HG03039 (cell line): ENCODE measurements at regions not wholly inside any gene's neighbourhood (a gene's known extent, or its start where the extent isn't known, plus 50 kb on each side); places are given as distances from the start of the nearest gene placed in this dataset.

ENCODE experiments used
- ATAC-seq: cut with Tn5 transposase; IDR thresholded peaks from one replicate; pipeline ENCODE4 v1.9.1; 2021; ENCODE audit warnings: mild to moderate bottlenecking, moderate library complexity; ENCODE audit not compliant: unreplicated experiment

DNA sequence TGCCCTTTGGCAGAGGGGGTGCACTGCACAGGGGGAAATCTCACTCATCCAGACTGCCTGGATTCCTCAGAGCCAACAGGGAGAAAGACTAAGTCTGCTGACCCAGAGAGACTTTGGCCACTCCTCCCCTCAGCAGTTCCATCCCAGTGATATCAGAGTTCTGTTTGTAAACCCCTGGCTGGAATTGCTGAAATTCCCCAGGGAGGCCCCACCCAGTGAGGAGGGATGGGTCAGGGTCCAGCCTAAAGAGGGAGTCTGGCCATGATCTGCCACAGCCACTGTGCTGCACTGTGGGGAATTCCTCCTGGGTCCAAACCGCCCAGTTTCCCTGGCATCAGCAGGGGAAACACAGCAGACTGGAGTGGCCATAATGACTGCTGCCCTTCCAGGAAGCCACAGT lies 54.9 kb upstream of the USP15 start:
- no peak for ATAC-seq

DNA sequence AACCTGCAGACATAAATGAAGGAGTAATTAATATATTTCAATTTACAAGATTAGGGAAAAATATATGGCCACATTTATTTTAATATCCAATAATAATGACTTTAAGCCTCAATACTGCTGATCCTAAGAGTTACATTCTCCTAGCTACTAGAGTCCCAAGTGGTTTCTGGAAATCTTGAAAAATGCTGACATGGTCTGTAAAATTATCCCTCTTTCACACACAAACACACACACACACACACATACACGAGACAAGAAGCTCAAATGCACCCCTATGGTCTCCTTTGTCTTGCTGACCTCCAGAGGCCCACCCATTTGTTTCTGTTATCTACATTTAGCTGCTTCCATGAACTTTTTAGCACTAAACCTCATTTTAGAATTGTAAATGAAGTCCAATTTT lies 53.0 kb upstream of the USP15 start:
- ATAC-seq: no peak
